Tibial nerve (tissue), 4 donors: ENCODE measurements at regions not wholly inside any gene's neighbourhood (a gene's known extent, or its start where the extent isn't known, plus 50 kb on each side); places are given as distances from the start of the nearest gene placed in this dataset.

Experiments
- CTCF ChIP-seq, 5 experiments: fragments of 200-600 bp in 3 of 5; fragments of 450-650 bp in 2 of 5; sonication (generic) in 3 of 5; IDR thresholded peaks; one replicate each; pipeline ENCODE4 v1.5.1; 2016 to 2019; ENCODE audit warnings: antibody characterized with exemption in 5 of 5, mild to moderate bottlenecking in 3 of 5, moderate library complexity in 2 of 5
- EP300 ChIP-seq, 2 donors: sonication (generic); formaldehyde crosslinking; IDR thresholded peaks; one replicate each; pipeline ENCODE4 v1.6.1; 2017; ENCODE audit warnings: antibody characterized with exemption in 2 of 2, mild to moderate bottlenecking in 1 of 2
- POLR2A ChIP-seq, 2 donors: fragments of 450-650 bp; IDR thresholded peaks; one replicate each; pipeline ENCODE4 v1.6.1; 2017; ENCODE audit warnings: antibody characterized with exemption in 2 of 2, mild to moderate bottlenecking in 2 of 2, moderate library complexity in 2 of 2

GRCh38 chr11:134541355-134541754 lies 129.3 kb upstream of the B3GAT1 start:
- no peak for TF ChIP-seq CTCF (IDR thresholded peaks at IDR 0.05)
- no peak for TF ChIP-seq POLR2A (IDR thresholded peaks at IDR 0.05)
- TF ChIP-seq EP300 (IDR thresholded peaks at IDR 0.05) = no peak
